GM19438 (cell line): ENCODE measurements at regions not wholly inside any gene's neighbourhood (a gene's known extent, or its start where the extent isn't known, plus 50 kb on each side); places are given as distances from the start of the nearest gene placed in this dataset.
"Not testable (repeated sequence)": the region's sequence is repeated elsewhere in the genome, so short reads cannot be mapped to it uniquely, and the experiment has no call there.

ENCODE experiments used
- ATAC-seq: cut with Tn5 transposase; IDR thresholded peaks from one replicate; pipeline ENCODE4 v1.9.1; 2021; ENCODE audit warnings: low read depth; ENCODE audit not compliant: unreplicated experiment

- no peak for ATAC-seq
These were observed 93.9 kb upstream of the AMN1 start for GRCh38 chr12:31822761-31823160.

- ATAC-seq, result no peak
These were observed 92.7 kb upstream of the AMN1 start for GRCh38 chr12:31821484-31821883.

- no peak for ATAC-seq
These were observed 92.0 kb upstream of the AMN1 start for GRCh38 chr12:31820832-31821231.

GRCh38 chr12:31819427-31819826, 90.6 kb upstream of the AMN1 start:
- ATAC-seq, result no peak

GRCh38 chr12:31818623-31819268, 89.9 kb upstream of the AMN1 start:
- ATAC-seq, result no peak

- no peak for ATAC-seq
These were observed 88.3 kb upstream of the AMN1 start for GRCh38 chr12:31817120-31817519.

- no peak for ATAC-seq
These were observed 86.3 kb upstream of the AMN1 start for GRCh38 chr12:31815096-31815495.

- no peak for ATAC-seq
These were observed 84.5 kb upstream of the AMN1 start for GRCh38 chr12:31813305-31813704.

- no peak for ATAC-seq
These were observed 78.9 kb upstream of the AMN1 start for GRCh38 chr12:31807773-31808097.

- not testable (repeated sequence) for ATAC-seq
These were observed 78.4 kb upstream of the AMN1 start for GRCh38 chr12:31807081-31807772.

- not testable (repeated sequence) for ATAC-seq
These were observed 76.9 kb upstream of the AMN1 start for GRCh38 chr12:31805681-31806080.

GRCh38 chr12:31804707-31805106, 75.9 kb upstream of the AMN1 start:
- not testable (repeated sequence) for ATAC-seq

- no peak for ATAC-seq
These were observed 75.3 kb upstream of the AMN1 start for GRCh38 chr12:31804185-31804504.

GRCh38 chr12:31803306-31804184, 74.7 kb upstream of the AMN1 start:
- no peak for ATAC-seq

- no peak for ATAC-seq
These were observed 73.1 kb upstream of the AMN1 start for GRCh38 chr12:31801872-31802271.

GRCh38 chr12:31797230-31797872, 68.5 kb upstream of the AMN1 start:
- ATAC-seq, result no peak

GRCh38 chr12:31796270-31796951, 67.6 kb upstream of the AMN1 start:
- ATAC-seq, result no peak

GRCh38 chr12:31794745-31795144, 65.9 kb upstream of the AMN1 start:
- ATAC-seq, result no peak

- ATAC-seq, result not testable (repeated sequence)
These were observed 62.4 kb upstream of the AMN1 start for GRCh38 chr12:31791265-31791664.

- ATAC-seq, result no peak
These were observed 61.9 kb upstream of the AMN1 start for GRCh38 chr12:31790759-31791158.

- ATAC-seq, result no peak
These were observed 56.5 kb upstream of the AMN1 start for GRCh38 chr12:31785318-31785717.
